ENCODE measurements at regions not wholly inside any gene's neighbourhood (a gene's known extent, or its start where the extent isn't known, plus 50 kb on each side); places are given as distances from the start of the nearest gene placed in this dataset.

DNA sequence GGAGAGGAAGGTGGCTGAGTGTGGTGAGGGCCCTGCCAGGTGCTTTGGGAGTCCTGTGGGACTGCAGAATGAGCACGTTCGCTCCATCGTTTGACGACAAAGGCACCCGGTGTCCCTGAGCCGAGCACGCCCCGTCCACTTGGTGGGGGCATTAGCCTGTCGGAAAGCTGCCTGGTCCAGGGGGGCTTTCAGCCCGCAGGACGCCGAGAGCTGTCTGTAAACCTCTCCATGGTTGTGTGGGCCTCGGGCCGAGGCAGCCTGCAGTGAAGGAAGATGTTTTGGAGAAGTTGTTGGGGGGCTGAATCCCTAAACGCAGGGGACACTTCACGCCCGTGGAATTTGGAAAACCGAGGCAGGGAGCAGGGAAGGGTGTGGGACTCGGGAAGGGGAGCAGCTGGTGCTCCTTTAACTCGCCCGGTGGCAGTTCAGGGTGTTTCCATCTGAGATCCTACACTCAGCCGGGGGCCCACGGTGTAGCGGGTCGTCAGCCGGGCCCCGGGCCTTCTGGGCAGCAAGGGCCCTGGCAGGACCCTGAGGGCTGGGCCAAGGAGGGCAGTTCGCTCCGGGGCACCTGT, 53.8 kb downstream of the MRPL36 start:
- TF ChIP-seq TCF7L2 (IDR thresholded peaks at IDR 0.05; ENCODE audit: low read depth, low read length): no peak
- no peak for TF ChIP-seq SIN3A (IDR thresholded peaks at IDR 0.05; ENCODE audit: borderline replicate concordance, insufficient read depth, low read depth, low read length)
- TF ChIP-seq, protein P1, sequence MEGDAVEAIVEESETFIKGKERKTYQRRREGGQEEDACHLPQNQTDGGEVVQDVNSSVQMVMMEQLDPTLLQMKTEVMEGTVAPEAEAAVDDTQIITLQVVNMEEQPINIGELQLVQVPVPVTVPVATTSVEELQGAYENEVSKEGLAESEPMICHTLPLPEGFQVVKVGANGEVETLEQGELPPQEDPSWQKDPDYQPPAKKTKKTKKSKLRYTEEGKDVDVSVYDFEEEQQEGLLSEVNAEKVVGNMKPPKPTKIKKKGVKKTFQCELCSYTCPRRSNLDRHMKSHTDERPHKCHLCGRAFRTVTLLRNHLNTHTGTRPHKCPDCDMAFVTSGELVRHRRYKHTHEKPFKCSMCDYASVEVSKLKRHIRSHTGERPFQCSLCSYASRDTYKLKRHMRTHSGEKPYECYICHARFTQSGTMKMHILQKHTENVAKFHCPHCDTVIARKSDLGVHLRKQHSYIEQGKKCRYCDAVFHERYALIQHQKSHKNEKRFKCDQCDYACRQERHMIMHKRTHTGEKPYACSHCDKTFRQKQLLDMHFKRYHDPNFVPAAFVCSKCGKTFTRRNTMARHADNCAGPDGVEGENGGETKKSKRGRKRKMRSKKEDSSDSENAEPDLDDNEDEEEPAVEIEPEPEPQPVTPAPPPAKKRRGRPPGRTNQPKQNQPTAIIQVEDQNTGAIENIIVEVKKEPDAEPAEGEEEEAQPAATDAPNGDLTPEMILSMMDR (IDR thresholded peaks at IDR 0.05): no peak
- TF ChIP-seq, protein P2, sequence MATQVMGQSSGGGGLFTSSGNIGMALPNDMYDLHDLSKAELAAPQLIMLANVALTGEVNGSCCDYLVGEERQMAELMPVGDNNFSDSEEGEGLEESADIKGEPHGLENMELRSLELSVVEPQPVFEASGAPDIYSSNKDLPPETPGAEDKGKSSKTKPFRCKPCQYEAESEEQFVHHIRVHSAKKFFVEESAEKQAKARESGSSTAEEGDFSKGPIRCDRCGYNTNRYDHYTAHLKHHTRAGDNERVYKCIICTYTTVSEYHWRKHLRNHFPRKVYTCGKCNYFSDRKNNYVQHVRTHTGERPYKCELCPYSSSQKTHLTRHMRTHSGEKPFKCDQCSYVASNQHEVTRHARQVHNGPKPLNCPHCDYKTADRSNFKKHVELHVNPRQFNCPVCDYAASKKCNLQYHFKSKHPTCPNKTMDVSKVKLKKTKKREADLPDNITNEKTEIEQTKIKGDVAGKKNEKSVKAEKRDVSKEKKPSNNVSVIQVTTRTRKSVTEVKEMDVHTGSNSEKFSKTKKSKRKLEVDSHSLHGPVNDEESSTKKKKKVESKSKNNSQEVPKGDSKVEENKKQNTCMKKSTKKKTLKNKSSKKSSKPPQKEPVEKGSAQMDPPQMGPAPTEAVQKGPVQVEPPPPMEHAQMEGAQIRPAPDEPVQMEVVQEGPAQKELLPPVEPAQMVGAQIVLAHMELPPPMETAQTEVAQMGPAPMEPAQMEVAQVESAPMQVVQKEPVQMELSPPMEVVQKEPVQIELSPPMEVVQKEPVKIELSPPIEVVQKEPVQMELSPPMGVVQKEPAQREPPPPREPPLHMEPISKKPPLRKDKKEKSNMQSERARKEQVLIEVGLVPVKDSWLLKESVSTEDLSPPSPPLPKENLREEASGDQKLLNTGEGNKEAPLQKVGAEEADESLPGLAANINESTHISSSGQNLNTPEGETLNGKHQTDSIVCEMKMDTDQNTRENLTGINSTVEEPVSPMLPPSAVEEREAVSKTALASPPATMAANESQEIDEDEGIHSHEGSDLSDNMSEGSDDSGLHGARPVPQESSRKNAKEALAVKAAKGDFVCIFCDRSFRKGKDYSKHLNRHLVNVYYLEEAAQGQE (IDR thresholded peaks at IDR 0.05; ENCODE audit: insufficient read depth in 1 of 2, low read depth in 2 of 2, low read length in 1 of 2): no peak
- no peak for TF ChIP-seq POLR2AphosphoS5 (IDR thresholded peaks at IDR 0.05; ENCODE audit: low read depth, low read length)
- intact Hi-C loops (cut with micrococcal nuclease; ENCODE audit: unreplicated experiment) (no loop called here), in situ Hi-C loops (cut with HindIII; ENCODE audit: low pct_unique_long_range_greater_than_20kb, low sequenced_read_pairs) (no loop called here)
- no peaks in the 10 kb centered on the region for H3K4me1 ChIP-seq (ENCODE audit: control insufficient read depth, insufficient read depth, low read length)
- H3K27ac ChIP-seq (ENCODE audit: low read length): no peak overlapping the region
- BruUV-seq (replicated peaks): no TSS peak
- ChIA-PET POLR2A (no interaction called here), CTCF (no interaction called here)
- H3K9me3 ChIP-seq (ENCODE audit: control insufficient read depth, insufficient read depth, low read depth, low read length): 0 out of 2 replicates have a peak, but pooled peaks cover 8% of the 10 kb centered on the region
- H3K27me3 ChIP-seq (ENCODE audit: control insufficient read depth, insufficient read depth, low read length): peaks cover 4% of the 10 kb centered on the region; the same call in 1 of the 2 replicates
- no peaks in the 10 kb centered on the region for H3K36me3 ChIP-seq (ENCODE audit: control insufficient read depth, insufficient read depth, low read length)
- DNase-seq (ENCODE audit: low read depth, low spot score) (no peak), ATAC-seq (no peak)
- H3K4me3 ChIP-seq (ENCODE audit: low read depth in 2 of 2, low read length in 2 of 2): no peak overlapping the region

DNA sequence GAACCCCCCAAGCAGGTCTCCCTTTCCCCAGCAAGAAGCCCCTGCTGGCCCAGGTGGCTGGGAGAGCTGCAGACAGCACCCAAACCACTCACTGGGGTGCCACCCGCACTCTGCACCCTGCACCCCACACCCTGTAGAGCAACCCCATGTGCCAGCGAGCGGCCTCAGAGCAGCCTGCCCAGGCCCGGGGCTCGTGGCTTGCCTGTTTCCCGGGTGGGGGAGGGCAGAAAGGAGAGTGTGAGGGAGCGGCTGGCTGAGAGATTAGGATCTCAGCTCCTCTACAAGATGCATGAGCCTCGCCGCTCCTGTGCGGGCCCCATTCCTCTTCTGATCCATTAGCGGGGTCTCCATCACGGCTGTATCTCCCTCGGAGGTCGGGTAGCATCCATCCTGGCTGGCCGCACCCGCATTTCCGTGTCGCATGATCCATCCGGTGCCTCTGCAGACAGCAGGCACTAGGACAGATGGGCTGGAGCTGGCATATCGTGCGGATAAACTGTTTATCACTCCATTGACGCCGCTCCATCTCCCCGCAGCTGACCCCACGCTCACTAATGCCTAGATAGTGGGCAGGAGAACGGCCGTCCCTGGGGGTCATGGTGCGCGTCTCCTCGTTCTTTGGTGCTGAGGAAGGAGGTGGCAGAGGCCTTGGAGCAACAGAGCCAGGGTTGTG, 54.4 kb downstream of the MRPL36 start:
- intact Hi-C loops (cut with micrococcal nuclease; ENCODE audit: unreplicated experiment): no loop called here
- Histone ChIP-seq H3K27ac (ENCODE audit: low read length) (no peak overlapping the region), H3K9me3 (ENCODE audit: control insufficient read depth, insufficient read depth, low read depth, low read length) (0 out of 2 replicates have a peak, but pooled peaks cover 9% of the 10 kb centered on the region), H3K36me3 (ENCODE audit: control insufficient read depth, insufficient read depth, low read length) (no peaks in the 10 kb centered on the region), H3K4me1 (ENCODE audit: control insufficient read depth, insufficient read depth, low read length) (no peaks in the 10 kb centered on the region), H3K4me3 (ENCODE audit: low read depth in 2 of 2, low read length in 2 of 2) (no peak overlapping the region), H3K27me3 (ENCODE audit: control insufficient read depth, insufficient read depth, low read length) (peaks cover 4% of the 10 kb centered on the region; the same call in 1 of the 2 replicates)
- TF ChIP-seq, protein P1 (IDR thresholded peaks at IDR 0.05): no peak
- TF ChIP-seq SIN3A (IDR thresholded peaks at IDR 0.05; ENCODE audit: borderline replicate concordance, insufficient read depth, low read depth, low read length): no peak
- ChIA-PET CTCF (no interaction called here), POLR2A (no interaction called here)
- ATAC-seq (no peak), DNase-seq (ENCODE audit: low read depth, low spot score) (no peak)
- BruUV-seq (replicated peaks): no TSS peak
- in situ Hi-C loops (cut with HindIII; ENCODE audit: low pct_unique_long_range_greater_than_20kb, low sequenced_read_pairs): no loop called here

All from Panc1 (cell line).